GM12878 (cell line): ENCODE measurements at regions not wholly inside any gene's neighbourhood (a gene's known extent, or its start where the extent isn't known, plus 50 kb on each side); places are given as distances from the start of the nearest gene placed in this dataset.

Source experiments
- ATAC-seq: fragments of 200-7000 bp; cut with Tn5 transposase; 3 replicates; pipeline ENCODE4 v1.9.1; 2020; ENCODE audit warnings: mild to moderate bottlenecking, moderate library complexity
- BruUV-seq: library from RNA; stranded (reverse); fragments of 400-500 nt; replicated peaks from 2 replicates; lab custom pipeline; 2021; lab: Mats Ljungman, UMichigan
- CTCF ChIA-PET: fragments of 300-600 bp; sonication (Branson Sonifier 250); formaldehyde crosslinking; extraction: SDS; loops from one replicate; lab custom pipeline; 2021; ENCODE audit warnings: inconsistent platforms; lab: Yijun Ruan, JAX
- POLR2A ChIA-PET: fragments of 350-600 bp; formaldehyde crosslinking; extraction: SDS; loops from one replicate; lab custom pipeline; 2021; ENCODE audit warnings: inconsistent platforms; lab: Charles Lee
- RAD21 ChIA-PET: fragments of 300-600 bp; sonication (Branson Sonifier 250); formaldehyde crosslinking; loops from one replicate; lab custom pipeline; 2023; ENCODE audit warnings: antibody characterized with exemption; ENCODE audit not compliant: unreplicated experiment; lab: Charles Lee
- SMC1A ChIA-PET: fragments of 300-600 bp; sonication (Branson Sonifier 250); formaldehyde crosslinking; loops from one replicate; lab custom pipeline; 2023; ENCODE audit not compliant: unreplicated experiment, uncharacterized antibody; lab: Charles Lee
- DNase-seq: peaks from one replicate; pipeline ENCODE4 v3.0.0-alpha.2; 2011; ENCODE audit warnings: low read depth, low spot score
- FAIRE-seq: peaks from 3 replicates; lab custom pipeline; 2011; peaks lifted over from hg19 to GRCh38; lab: Jason Lieb, UNC
- H2AFZ ChIP-seq: 2 replicates; pipeline ENCODE4 v1.6.0; 2011; ENCODE audit warnings: low read depth, low read length, control low read depth; ENCODE audit not compliant: control insufficient read depth
- H3K27ac ChIP-seq: 2 replicates; pipeline ENCODE4 v1.5.1; 2011; ENCODE audit warnings: control low read depth; ENCODE audit not compliant: control insufficient read depth, insufficient read depth
- H3K27me3 ChIP-seq, 2 experiments: replicated peaks in 1 of 2; 2 replicates each; pipeline versions ENCODE4 v1.6.0 to v1.6.1; 2011; ENCODE audit warnings: low read length in 1 of 2; ENCODE audit not compliant: control insufficient read depth in 2 of 2, insufficient read depth in 2 of 2
- H3K36me3 ChIP-seq, 2 experiments: 2 replicates each; pipeline ENCODE4 v1.5.1; 2011; ENCODE audit warnings: low read length in 1 of 2; ENCODE audit not compliant: control insufficient read depth in 2 of 2, insufficient read depth in 2 of 2
- H3K4me1 ChIP-seq: 2 replicates; pipeline ENCODE4 v1.6.1; 2011; ENCODE audit warnings: mild to moderate bottlenecking, low read length, moderate library complexity, mixed read lengths; ENCODE audit not compliant: control insufficient read depth, insufficient read depth
- H3K4me2 ChIP-seq: 2 replicates; pipeline ENCODE4 v1.6.0; 2011; ENCODE audit warnings: control low read depth; ENCODE audit not compliant: control insufficient read depth, insufficient read depth
- H3K4me3 ChIP-seq: fragments of 200-600 bp; sonication (generic); 2 replicates; pipeline ENCODE4 v1.5.1; 2016
- H3K79me2 ChIP-seq: 2 replicates; pipeline ENCODE4 v1.6.0; 2011; ENCODE audit warnings: low read length; ENCODE audit not compliant: control insufficient read depth, insufficient read depth
- H3K9ac ChIP-seq: 2 replicates; pipeline ENCODE4 v1.8.0; 2011; ENCODE audit warnings: low read length, control low read depth, mixed read lengths; ENCODE audit not compliant: control insufficient read depth, insufficient read depth
- H3K9me3 ChIP-seq: replicated peaks from 3 replicates; pipeline ENCODE4 v1.5.1; 2011; ENCODE audit warnings: mild to moderate bottlenecking, low read length; ENCODE audit not compliant: control insufficient read depth, insufficient read depth
- H4K20me1 ChIP-seq: 2 replicates; pipeline ENCODE4 v1.6.0; 2011; ENCODE audit not compliant: control insufficient read depth, insufficient read depth
- ASH2L ChIP-seq: fragments of 300-600, 200-600 bp; sonication (generic); IDR thresholded peaks from 2 replicates; pipeline ENCODE4 v1.6.1; 2017; ENCODE audit warnings: low read depth, mild to moderate bottlenecking, borderline replicate concordance
- BACH1 ChIP-seq: fragments of 450-650 bp; IDR thresholded peaks from 2 replicates; pipeline ENCODE4 v1.6.1; 2017; ENCODE audit warnings: mild to moderate bottlenecking, borderline replicate concordance
- BCL11A ChIP-seq: IDR thresholded peaks from 2 replicates; pipeline ENCODE4 v1.6.1; 2011; ENCODE audit warnings: low read depth, low read length
- BHLHE40 ChIP-seq, 2 experiments: fragments of 450-650 bp in 1 of 2; IDR thresholded peaks; 2 replicates each; pipeline ENCODE4 v1.6.1; 2011 to 2017; ENCODE audit warnings: low read depth in 2 of 2, borderline replicate concordance in 1 of 2, improper control_type of control experiment in 1 of 2, low read length in 1 of 2, mild to moderate bottlenecking in 1 of 2
- CEBPZ ChIP-seq: fragments of 150-350 bp; IDR thresholded peaks from 2 replicates; pipeline ENCODE4 v1.6.1; 2016; ENCODE audit warnings: low read depth, low read length
- CHD4 ChIP-seq: fragments of 200-600 bp; sonication (generic); IDR thresholded peaks from 2 replicates; pipeline ENCODE4 v1.6.1; 2016; ENCODE audit warnings: mild to moderate bottlenecking
- EGR1 ChIP-seq, 2 experiments: IDR thresholded peaks; 1 replicate in 1 of 2; 2 replicates in 1 of 2; pipeline ENCODE4 v1.6.1; 2011 to 2012; ENCODE audit warnings: low read depth in 2 of 2, low read length in 2 of 2, borderline replicate concordance in 1 of 2, mild to moderate bottlenecking in 1 of 2, moderate library complexity in 1 of 2
- JUNB ChIP-seq: IDR thresholded peaks from 2 replicates; pipeline ENCODE4 v1.6.1; 2016; ENCODE audit warnings: antibody characterized with exemption, mild to moderate bottlenecking
- JUND ChIP-seq: IDR thresholded peaks from 2 replicates; pipeline ENCODE4 v1.6.1; 2012; ENCODE audit warnings: low read depth, mild to moderate bottlenecking, low read length, improper control_type of control experiment, moderate library complexity
- MEF2A ChIP-seq: IDR thresholded peaks from 2 replicates; pipeline ENCODE4 v1.6.1; 2011; ENCODE audit warnings: low read depth, mild to moderate bottlenecking, low read length, moderate library complexity; ENCODE audit not compliant: insufficient read depth
- MTA2 ChIP-seq: fragments of 450-650 bp; IDR thresholded peaks from 2 replicates; pipeline ENCODE4 v1.6.1; 2016; ENCODE audit warnings: low read depth, mild to moderate bottlenecking, moderate library complexity
- PML ChIP-seq: IDR thresholded peaks from 2 replicates; pipeline ENCODE4 v1.6.1; 2012; ENCODE audit warnings: low read length, inconsistent platforms
- POLR2AphosphoS2 ChIP-seq: IDR thresholded peaks from 2 replicates; pipeline ENCODE4 v1.6.1; 2011; ENCODE audit warnings: low read depth, mild to moderate bottlenecking, low read length, improper control_type of control experiment, moderate library complexity
- SIN3A ChIP-seq: IDR thresholded peaks from 2 replicates; pipeline ENCODE4 v1.6.1; 2012; ENCODE audit warnings: low read depth, low read length, improper control_type of control experiment
- SIX5 ChIP-seq: IDR thresholded peaks from 2 replicates; pipeline ENCODE4 v1.6.1; 2011; ENCODE audit warnings: mild to moderate bottlenecking, low read depth, low read length, moderate library complexity; ENCODE audit not compliant: severe bottlenecking
- TCF7 ChIP-seq: IDR thresholded peaks from 2 replicates; pipeline ENCODE4 v1.6.1; 2014; ENCODE audit warnings: antibody characterized with exemption, borderline replicate concordance
- ZBED1 ChIP-seq: IDR thresholded peaks from 2 replicates; pipeline ENCODE4 v1.6.1; 2016; ENCODE audit warnings: borderline replicate concordance
- WGBS: methylation state at CpG from one replicate; pipeline ENCODE4 v1.1.6; 2016; ENCODE audit warnings: low lambda C conversion rate; ENCODE audit not compliant: insufficient replicate concordance, insufficient coverage; ENCODE audit errors: missing lambda C conversion rate; 5-methylcytosine and 5-hydroxymethylcytosine counted together
- in situ Hi-C: fragments of 300-500 bp; cut with MboI; formaldehyde crosslinking; loops from 9 replicates; pipeline ENCODE4 v1.14.3; 2018; ENCODE audit warnings: mixed read lengths
- intact Hi-C: fragments of 100-400 bp; cut with micrococcal nuclease; formaldehyde crosslinking; loops from one replicate; pipeline ENCODE4 v1.14.2; 2022; ENCODE audit not compliant: unreplicated experiment

GRCh38 chr4:35966566-35966965 lies 277.7 kb downstream of the ARAP2 start:
- Histone ChIP-seq H3K4me2 (no peak overlapping the region), H4K20me1 (no peaks in the 10 kb centered on the region), H3K9me3 (no peaks in the 10 kb centered on the region), H2AFZ (no peak overlapping the region), H3K4me3 (no peak overlapping the region), H3K79me2 (no peaks in the 10 kb centered on the region), H3K4me1 (no peaks in the 10 kb centered on the region), H3K27me3 (no peaks in the 10 kb centered on the region), H3K27ac (no peak overlapping the region), H3K36me3 (no peaks in the 10 kb centered on the region), H3K9ac (no peak overlapping the region)
- in situ Hi-C loops: no loop called here
- ChIA-PET RAD21 (interaction anchor here (1.0 to 1.2 kb wide), 2 partner anchors 107 to 114 kb away, joined by 3 read pairs; no protein-coding TSS in a partner anchor), SMC1A (no interaction called here), POLR2A (no interaction called here), CTCF (no interaction called here)
- peak; percentile 64 for ATAC-seq
- no peak for DNase-seq
- intact Hi-C loops: loop anchor here (10.0 kb wide), 1 partner anchor 438 kb away; no protein-coding TSS in a partner anchor
- no peak for TF ChIP-seq BHLHE40 (IDR thresholded peaks at IDR 0.05; ENCODE audit: borderline replicate concordance in 1 of 2, low read depth in 2 of 2, low read length in 1 of 2)
- TF ChIP-seq JUNB: peak; percentile 16; the same call in 1 of the 2 replicates
- peak; percentile 65 for FAIRE-seq
- no TSS peak for BruUV-seq

- ChIA-PET POLR2A (no interaction called here), SMC1A (no interaction called here), RAD21 (no interaction called here), CTCF (no interaction called here)
- H3K79me2 ChIP-seq: no peaks in the 10 kb centered on the region
- H3K9me3 ChIP-seq: no peaks in the 10 kb centered on the region
- H3K9ac ChIP-seq: no peak overlapping the region
- H3K27me3 ChIP-seq: no peaks in the 10 kb centered on the region
- H2AFZ ChIP-seq: no peak overlapping the region
- H3K36me3 ChIP-seq: no peaks in the 10 kb centered on the region
- DNase-seq (no peak), ATAC-seq (peak; percentile 79), FAIRE-seq (no peak)
- intact Hi-C loops (loop anchor here (1.0 kb wide), 1 partner anchor 111 kb away; no protein-coding TSS in a partner anchor), in situ Hi-C loops (no loop called here)
- H3K4me3 ChIP-seq: no peak overlapping the region
- no peak overlapping the region for H3K4me2 ChIP-seq
- no peaks in the 10 kb centered on the region for H4K20me1 ChIP-seq
- H3K27ac ChIP-seq: no peak overlapping the region
- WGBS: 0% methylated on average over 1 of the region's 1 CpG
- no peaks in the 10 kb centered on the region for H3K4me1 ChIP-seq
- no TSS peak for BruUV-seq
- TF ChIP-seq ASH2L: no peak
- TF ChIP-seq CEBPZ: no peak
- no peak for TF ChIP-seq POLR2AphosphoS2
- TF ChIP-seq MEF2A: no peak
- no peak for TF ChIP-seq CHD4
- no peak for TF ChIP-seq SIX5
- TF ChIP-seq ZBED1: no peak
- TF ChIP-seq TCF7: no peak
- no peak for TF ChIP-seq EGR1 (IDR thresholded peaks at IDR 0.05; ENCODE audit: borderline replicate concordance in 1 of 2, low read depth in 2 of 2, low read length in 2 of 2)
- no peak for TF ChIP-seq JUND
- 0 out of 2 replicates have a peak, but pooled peaks have one; percentile 37 for TF ChIP-seq BCL11A
- no peak for TF ChIP-seq BACH1
- TF ChIP-seq MTA2: peak; percentile 42; the same call in 1 of the 2 replicates
- TF ChIP-seq SIN3A: no peak
- TF ChIP-seq PML: no peak
Observed at GRCh38 chr4:35970366-35970960, 273.9 kb downstream of the ARAP2 start.
